ENCODE measurements at regions not wholly inside any gene's neighbourhood (a gene's known extent, or its start where the extent isn't known, plus 50 kb on each side); places are given as distances from the start of the nearest gene placed in this dataset.

DNA sequence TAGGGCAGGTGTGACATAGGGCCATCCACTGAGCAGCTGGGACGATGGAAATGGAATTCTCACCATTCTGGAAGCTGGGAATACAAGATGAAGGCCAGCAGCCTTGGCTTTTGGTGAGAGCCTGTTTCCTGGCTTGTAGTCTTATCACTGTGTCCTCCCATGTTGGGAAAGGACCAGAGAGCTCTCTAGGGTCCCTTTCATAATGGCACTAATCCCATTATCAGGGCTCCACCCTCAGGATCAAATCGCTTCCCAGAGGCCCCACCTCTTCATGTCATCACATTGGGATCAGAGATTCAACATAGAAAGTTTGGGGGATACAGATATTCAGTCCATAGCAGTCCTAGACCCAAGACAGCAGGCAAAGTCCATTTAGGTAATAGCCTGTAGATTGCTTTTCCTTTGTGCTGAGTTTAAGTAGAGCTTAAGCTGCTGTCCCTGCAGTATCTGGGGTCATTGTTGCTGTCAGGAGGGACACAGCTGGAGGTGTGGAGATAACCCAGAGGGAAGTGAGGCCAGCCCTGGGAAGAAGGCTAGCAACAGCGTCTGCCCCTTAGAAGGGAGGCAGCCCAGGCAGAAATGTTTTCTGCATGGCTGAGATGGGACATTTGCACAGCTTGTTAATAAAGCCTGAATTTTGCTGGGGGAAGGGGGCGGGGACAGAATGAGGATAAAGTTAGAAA, 136.5 kb upstream of the GPR12 start:
- TF ChIP-seq, protein P1, sequence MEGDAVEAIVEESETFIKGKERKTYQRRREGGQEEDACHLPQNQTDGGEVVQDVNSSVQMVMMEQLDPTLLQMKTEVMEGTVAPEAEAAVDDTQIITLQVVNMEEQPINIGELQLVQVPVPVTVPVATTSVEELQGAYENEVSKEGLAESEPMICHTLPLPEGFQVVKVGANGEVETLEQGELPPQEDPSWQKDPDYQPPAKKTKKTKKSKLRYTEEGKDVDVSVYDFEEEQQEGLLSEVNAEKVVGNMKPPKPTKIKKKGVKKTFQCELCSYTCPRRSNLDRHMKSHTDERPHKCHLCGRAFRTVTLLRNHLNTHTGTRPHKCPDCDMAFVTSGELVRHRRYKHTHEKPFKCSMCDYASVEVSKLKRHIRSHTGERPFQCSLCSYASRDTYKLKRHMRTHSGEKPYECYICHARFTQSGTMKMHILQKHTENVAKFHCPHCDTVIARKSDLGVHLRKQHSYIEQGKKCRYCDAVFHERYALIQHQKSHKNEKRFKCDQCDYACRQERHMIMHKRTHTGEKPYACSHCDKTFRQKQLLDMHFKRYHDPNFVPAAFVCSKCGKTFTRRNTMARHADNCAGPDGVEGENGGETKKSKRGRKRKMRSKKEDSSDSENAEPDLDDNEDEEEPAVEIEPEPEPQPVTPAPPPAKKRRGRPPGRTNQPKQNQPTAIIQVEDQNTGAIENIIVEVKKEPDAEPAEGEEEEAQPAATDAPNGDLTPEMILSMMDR (IDR thresholded peaks at IDR 0.05; ENCODE audit: insufficient read depth, low read length), result no peak
- TF ChIP-seq POLR2AphosphoS5 (IDR thresholded peaks at IDR 0.05; ENCODE audit: low read depth), result no peak
- TF ChIP-seq, protein P2, sequence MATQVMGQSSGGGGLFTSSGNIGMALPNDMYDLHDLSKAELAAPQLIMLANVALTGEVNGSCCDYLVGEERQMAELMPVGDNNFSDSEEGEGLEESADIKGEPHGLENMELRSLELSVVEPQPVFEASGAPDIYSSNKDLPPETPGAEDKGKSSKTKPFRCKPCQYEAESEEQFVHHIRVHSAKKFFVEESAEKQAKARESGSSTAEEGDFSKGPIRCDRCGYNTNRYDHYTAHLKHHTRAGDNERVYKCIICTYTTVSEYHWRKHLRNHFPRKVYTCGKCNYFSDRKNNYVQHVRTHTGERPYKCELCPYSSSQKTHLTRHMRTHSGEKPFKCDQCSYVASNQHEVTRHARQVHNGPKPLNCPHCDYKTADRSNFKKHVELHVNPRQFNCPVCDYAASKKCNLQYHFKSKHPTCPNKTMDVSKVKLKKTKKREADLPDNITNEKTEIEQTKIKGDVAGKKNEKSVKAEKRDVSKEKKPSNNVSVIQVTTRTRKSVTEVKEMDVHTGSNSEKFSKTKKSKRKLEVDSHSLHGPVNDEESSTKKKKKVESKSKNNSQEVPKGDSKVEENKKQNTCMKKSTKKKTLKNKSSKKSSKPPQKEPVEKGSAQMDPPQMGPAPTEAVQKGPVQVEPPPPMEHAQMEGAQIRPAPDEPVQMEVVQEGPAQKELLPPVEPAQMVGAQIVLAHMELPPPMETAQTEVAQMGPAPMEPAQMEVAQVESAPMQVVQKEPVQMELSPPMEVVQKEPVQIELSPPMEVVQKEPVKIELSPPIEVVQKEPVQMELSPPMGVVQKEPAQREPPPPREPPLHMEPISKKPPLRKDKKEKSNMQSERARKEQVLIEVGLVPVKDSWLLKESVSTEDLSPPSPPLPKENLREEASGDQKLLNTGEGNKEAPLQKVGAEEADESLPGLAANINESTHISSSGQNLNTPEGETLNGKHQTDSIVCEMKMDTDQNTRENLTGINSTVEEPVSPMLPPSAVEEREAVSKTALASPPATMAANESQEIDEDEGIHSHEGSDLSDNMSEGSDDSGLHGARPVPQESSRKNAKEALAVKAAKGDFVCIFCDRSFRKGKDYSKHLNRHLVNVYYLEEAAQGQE (IDR thresholded peaks at IDR 0.05; ENCODE audit: insufficient replicate concordance, low read depth), result no peak
- TF ChIP-seq SPI1 (IDR thresholded peaks at IDR 0.05; ENCODE audit: borderline replicate concordance, low read depth), result no peak
